Smooth muscle cell (in vitro differentiated cells): ENCODE measurements at regions not wholly inside any gene's neighbourhood (a gene's known extent, or its start where the extent isn't known, plus 50 kb on each side); places are given as distances from the start of the nearest gene placed in this dataset.

Experiments
- DNase-seq: peaks from one replicate; lab custom pipeline; 2025; ENCODE audit not compliant: unreplicated experiment; lab: John Stamatoyannopoulos, UW
- H2AFZ ChIP-seq: fragments of 200-600 bp; sonication (generic); 2 replicates; pipeline ENCODE4 v1.6.0; 2016; ENCODE audit warnings: antibody characterized with exemption, low read depth, mild to moderate bottlenecking
- H3F3A ChIP-seq: fragments of 200-600 bp; sonication (generic); 2 replicates; pipeline ENCODE4 v1.6.0; 2017; ENCODE audit warnings: antibody characterized with exemption, low read depth
- H3K27ac ChIP-seq: fragments of 200-600 bp; sonication (generic); 2 replicates; pipeline ENCODE4 v1.5.1; 2016; ENCODE audit warnings: low read depth, mild to moderate bottlenecking
- H3K27me3 ChIP-seq: fragments of 200-600 bp; sonication (generic); 2 replicates; pipeline ENCODE4 v1.6.1; 2016; ENCODE audit warnings: low read depth, mild to moderate bottlenecking
- H3K36me3 ChIP-seq: fragments of 200-600 bp; sonication (generic); 2 replicates; pipeline ENCODE4 v1.5.1; 2016; ENCODE audit warnings: low read depth
- H3K4me1 ChIP-seq: fragments of 200-600 bp; sonication (generic); 2 replicates; pipeline ENCODE4 v1.5.1; 2016; ENCODE audit warnings: low read depth
- H3K4me2 ChIP-seq: fragments of 200-600 bp; sonication (generic); 2 replicates; pipeline ENCODE4 v1.6.0; 2016; ENCODE audit warnings: mild to moderate bottlenecking
- H3K4me3 ChIP-seq: fragments of 200-600 bp; sonication (generic); 2 replicates; pipeline ENCODE4 v1.5.1; 2016; ENCODE audit warnings: mild to moderate bottlenecking
- H3K79me2 ChIP-seq: fragments of 200-600 bp; sonication (generic); 2 replicates; pipeline ENCODE4 v1.6.0; 2016; ENCODE audit warnings: low read depth, mild to moderate bottlenecking
- H3K9ac ChIP-seq: fragments of 200-600 bp; sonication (generic); 2 replicates; pipeline ENCODE4 v1.6.0; 2016; ENCODE audit warnings: low read depth
- H3K9me3 ChIP-seq: fragments of 200-600 bp; sonication (generic); replicated peaks from 2 replicates; pipeline ENCODE4 v1.5.1; 2016; ENCODE audit warnings: low read depth
- H4K20me1 ChIP-seq: fragments of 200-600 bp; sonication (generic); 2 replicates; pipeline ENCODE4 v1.6.0; 2016; ENCODE audit warnings: low read depth
- CTCF ChIP-seq: fragments of 200-600 bp; sonication (generic); IDR thresholded peaks from 2 replicates; pipeline ENCODE4 v1.5.1; 2017; ENCODE audit warnings: borderline replicate concordance, mild to moderate bottlenecking, antibody characterized with exemption; ENCODE audit not compliant: insufficient read depth, poor library complexity, severe bottlenecking
- WGBS: methylation state at CpG from one replicate; pipeline ENCODE4 v1.1.7; 2016; ENCODE audit warnings: low lambda C conversion rate; 5-methylcytosine and 5-hydroxymethylcytosine counted together

GRCh38 chr5:118224546-118224945 is 763.8 kb downstream of the DTWD2 start:
- WGBS, result 47% methylated on average over 3 of the region's 3 CpGs
- TF ChIP-seq CTCF, result no peak
- Histone ChIP-seq H3K27me3 (no peaks in the 10 kb centered on the region), H3K9me3 (no peaks in the 10 kb centered on the region), H3K9ac (no peak overlapping the region), H3K4me2 (peak overlapping the region; percentile 4), H3K4me3 (no peak overlapping the region), H4K20me1 (no peaks in the 10 kb centered on the region), H3F3A (no peaks in the 10 kb centered on the region), H3K79me2 (no peaks in the 10 kb centered on the region), H2AFZ (no peak overlapping the region), H3K36me3 (no peaks in the 10 kb centered on the region), H3K4me1 (no peaks in the 10 kb centered on the region), H3K27ac (peak overlapping the region; percentile 9)
- no peak for DNase-seq

- 38% methylated on average over 2 of the region's 2 CpGs for WGBS
- Histone ChIP-seq H3K79me2 (no peaks in the 10 kb centered on the region), H3K4me1 (no peaks in the 10 kb centered on the region), H3F3A (no peaks in the 10 kb centered on the region), H3K27ac (no peak overlapping the region), H3K36me3 (no peaks in the 10 kb centered on the region), H2AFZ (no peak overlapping the region), H3K4me2 (no peak overlapping the region), H3K9ac (no peak overlapping the region), H3K27me3 (no peaks in the 10 kb centered on the region), H4K20me1 (no peaks in the 10 kb centered on the region), H3K9me3 (no peaks in the 10 kb centered on the region), H3K4me3 (no peak overlapping the region)
- no peak for TF ChIP-seq CTCF
- no peak for DNase-seq
Measured at GRCh38 chr5:118220556-118221195, 767.7 kb downstream of the DTWD2 start.

- Histone ChIP-seq H3K4me2 (no peak overlapping the region), H3K4me3 (no peak overlapping the region), H3K79me2 (no peaks in the 10 kb centered on the region), H3K9ac (no peak overlapping the region), H3F3A (no peaks in the 10 kb centered on the region), H3K27me3 (no peaks in the 10 kb centered on the region), H3K4me1 (peaks cover 12% of the 10 kb centered on the region), H3K36me3 (no peaks in the 10 kb centered on the region), H3K9me3 (no peaks in the 10 kb centered on the region), H4K20me1 (no peaks in the 10 kb centered on the region), H3K27ac (no peak overlapping the region), H2AFZ (no peak overlapping the region)
- no peak for DNase-seq
- TF ChIP-seq CTCF, result no peak
Measured at GRCh38 chr5:118211606-118212005, 776.7 kb downstream of the DTWD2 start.

GRCh38 chr5:118208031-118208453 is 780.3 kb downstream of the DTWD2 start:
- Histone ChIP-seq H4K20me1 (no peaks in the 10 kb centered on the region), H3K79me2 (no peaks in the 10 kb centered on the region), H3K27ac (no peak overlapping the region), H3K4me1 (no peaks in the 10 kb centered on the region), H3K9ac (no peak overlapping the region), H3K9me3 (no peaks in the 10 kb centered on the region), H2AFZ (no peak overlapping the region), H3K27me3 (no peaks in the 10 kb centered on the region), H3F3A (no peaks in the 10 kb centered on the region), H3K4me2 (no peak overlapping the region), H3K4me3 (no peak overlapping the region), H3K36me3 (no peaks in the 10 kb centered on the region)
- DNase-seq, result no peak
- WGBS, result 96% methylated on average over 22 of the region's 23 CpGs
- TF ChIP-seq CTCF, result no peak
